Activated T-helper 9 cell treated with anti-CD3 and anti-CD28 coated beads, Interleukin-2, amount 50 U/mL, for 16 hours (primary cell): ENCODE measurements at regions not wholly inside any gene's neighbourhood (a gene's known extent, or its start where the extent isn't known, plus 50 kb on each side); places are given as distances from the start of the nearest gene placed in this dataset.

Source experiments
- DNase-seq: peaks from one replicate; pipeline ENCODE4 v3.0.0-alpha.2; 2020; ENCODE audit warnings: low read depth

GRCh38 chr20:60274717-60275116 is 316.5 kb downstream of the CDH26 start:
- DNase-seq = no peak

GRCh38 chr20:60281295-60281694 is 323.1 kb downstream of the CDH26 start:
- no peak for DNase-seq

GRCh38 chr20:60283281-60283680 is 325.1 kb downstream of the CDH26 start:
- DNase-seq = no peak

GRCh38 chr20:60286764-60287163 is 328.5 kb downstream of the CDH26 start:
- DNase-seq = no peak

GRCh38 chr20:60288945-60289344 is 330.7 kb downstream of the CDH26 start:
- no peak for DNase-seq

- no peak for DNase-seq
Observed at GRCh38 chr20:60292001-60292520, 333.8 kb downstream of the CDH26 start.

GRCh38 chr20:60294632-60295031 is 336.4 kb downstream of the CDH26 start:
- no peak for DNase-seq

- DNase-seq = no peak
Observed at GRCh38 chr20:60295214-60295613, 337.0 kb downstream of the CDH26 start.

- DNase-seq = no peak
Observed at GRCh38 chr20:60297649-60298048, 339.4 kb downstream of the CDH26 start.

- no peak for DNase-seq
Observed at GRCh38 chr20:60298647-60299046, 340.4 kb downstream of the CDH26 start.

- DNase-seq = no peak
Observed at GRCh38 chr20:60299951-60300350, 341.7 kb downstream of the CDH26 start.

GRCh38 chr20:60300374-60300773 is 342.2 kb downstream of the CDH26 start:
- DNase-seq = no peak

- DNase-seq = no peak
Observed at GRCh38 chr20:60302875-60303274, 344.7 kb downstream of the CDH26 start.

- no peak for DNase-seq
Observed at GRCh38 chr20:60304026-60304590, 345.9 kb downstream of the CDH26 start.

- DNase-seq = no peak
Observed at GRCh38 chr20:60304931-60305330, 346.7 kb downstream of the CDH26 start.

GRCh38 chr20:60306105-60306504 is 347.9 kb downstream of the CDH26 start:
- no peak for DNase-seq

GRCh38 chr20:60306551-60306950 is 348.3 kb downstream of the CDH26 start:
- no peak for DNase-seq

- DNase-seq = no peak
Observed at GRCh38 chr20:60310560-60311349, 352.5 kb downstream of the CDH26 start.

GRCh38 chr20:60313191-60313590 is 355.0 kb downstream of the CDH26 start:
- no peak for DNase-seq

GRCh38 chr20:60313614-60314013 is 355.4 kb downstream of the CDH26 start:
- no peak for DNase-seq

GRCh38 chr20:60314727-60315126 is 356.5 kb downstream of the CDH26 start:
- no peak for DNase-seq

- no peak for DNase-seq
Observed at GRCh38 chr20:60316476-60317158, 358.4 kb downstream of the CDH26 start.

GRCh38 chr20:60317401-60317800 is 359.2 kb downstream of the CDH26 start:
- no peak for DNase-seq
